IMR-90 (cell line): ENCODE measurements at regions not wholly inside any gene's neighbourhood (a gene's known extent, or its start where the extent isn't known, plus 50 kb on each side); places are given as distances from the start of the nearest gene placed in this dataset.

Source experiments
- ATAC-seq: fragments of 200-7000 bp; cut with Tn5 transposase; 2 replicates; pipeline ENCODE4 v1.9.1; 2020; ENCODE audit warnings: low read depth, mild to moderate bottlenecking, moderate library complexity
- BruUV-seq: library from RNA; stranded (reverse); fragments of 400-500 nt; replicated peaks from 2 replicates; lab custom pipeline; 2021; lab: Mats Ljungman, UMichigan
- CTCF ChIA-PET: fragments of 300-600 bp; formaldehyde crosslinking; extraction: SDS; loops from one replicate; lab custom pipeline; 2021; ENCODE audit warnings: antibody characterized with exemption; lab: Yijun Ruan, JAX
- POLR2A ChIA-PET: fragments of 300-600 bp; sonication (Branson Sonifier 250); formaldehyde crosslinking; loops from one replicate; lab custom pipeline; 2022; ENCODE audit warnings: antibody characterized with exemption; ENCODE audit not compliant: unreplicated experiment; lab: Charles Lee
- DNase-seq: peaks from one replicate; pipeline ENCODE4 v3.0.0; 2013
- H2AFZ ChIP-seq: replicated peaks from 2 replicates; pipeline ENCODE3; 2013; ENCODE audit warnings: low read length, mild to moderate bottlenecking; ENCODE audit not compliant: poor library complexity
- H2AK5ac ChIP-seq: 2 replicates; pipeline ENCODE4 v1.6.1; 2013; ENCODE audit warnings: low read depth, low read length, inconsistent platforms
- H2AK9ac ChIP-seq: replicated peaks from 2 replicates; pipeline ENCODE3; 2013; ENCODE audit warnings: mild to moderate bottlenecking, low read depth, low read length, moderate library complexity; ENCODE audit not compliant: poor library complexity
- H2BK120ac ChIP-seq: 2 replicates; pipeline ENCODE4 v1.6.1; 2013; ENCODE audit warnings: low read depth, low read length, inconsistent platforms
- H2BK15ac ChIP-seq: 3 replicates; pipeline ENCODE4 v1.6.1; 2013; ENCODE audit warnings: low read depth, low read length, inconsistent platforms
- H2BK20ac ChIP-seq: 2 replicates; pipeline ENCODE4 v1.6.1; 2013; ENCODE audit warnings: low read depth, mild to moderate bottlenecking, inconsistent platforms, low read length, moderate library complexity
- H2BK5ac ChIP-seq: 2 replicates; pipeline ENCODE4 v1.6.1; 2013; ENCODE audit warnings: mild to moderate bottlenecking, low read depth, low read length, inconsistent platforms; ENCODE audit not compliant: poor library complexity, severe bottlenecking
- H3K14ac ChIP-seq: replicated peaks from 2 replicates; pipeline ENCODE4 v1.6.1; 2013; ENCODE audit warnings: low read depth, low read length, inconsistent platforms
- H3K18ac ChIP-seq: 2 replicates; pipeline ENCODE4 v1.6.1; 2013; ENCODE audit warnings: low read depth, low read length, control low read depth
- H3K23ac ChIP-seq: 2 replicates; pipeline ENCODE4 v1.6.1; 2013; ENCODE audit warnings: low read depth, low read length, inconsistent platforms
- H3K27ac ChIP-seq: 2 replicates; pipeline ENCODE4 v1.5.1; 2013; ENCODE audit warnings: mild to moderate bottlenecking, control low read depth, low read length; ENCODE audit not compliant: insufficient read depth
- H3K27me3 ChIP-seq: 2 replicates; pipeline ENCODE4 v1.6.1; 2013; ENCODE audit warnings: low read length; ENCODE audit not compliant: control insufficient read depth, insufficient read depth
- H3K36me3 ChIP-seq: 2 replicates; pipeline ENCODE4 v1.6.1; 2013; ENCODE audit warnings: low read length, mixed read lengths; ENCODE audit not compliant: control insufficient read depth, insufficient read depth
- H3K4ac ChIP-seq: 2 replicates; pipeline ENCODE4 v1.6.1; 2013; ENCODE audit warnings: low read depth, low read length, inconsistent platforms
- H3K4me1 ChIP-seq: 2 replicates; pipeline ENCODE4 v1.6.1; 2013; ENCODE audit warnings: low read length, mixed read lengths; ENCODE audit not compliant: control insufficient read depth, insufficient read depth
- H3K4me2 ChIP-seq: 2 replicates; pipeline ENCODE4 v1.6.1; 2013; ENCODE audit warnings: low read depth, mild to moderate bottlenecking, control low read depth, low read length, moderate library complexity
- H3K4me3 ChIP-seq: 2 replicates; pipeline ENCODE4 v1.5.1; 2013; ENCODE audit warnings: low read depth, mild to moderate bottlenecking, control low read depth, low read length, moderate library complexity; ENCODE audit not compliant: insufficient read depth
- H3K56ac ChIP-seq: 2 replicates; pipeline ENCODE4 v1.6.1; 2013; ENCODE audit warnings: low read length, inconsistent platforms; ENCODE audit not compliant: insufficient read depth; ENCODE audit errors: extremely low read depth
- H3K79me1 ChIP-seq, 2 experiments: 2 replicates each; pipeline ENCODE4 v1.6.1; 2013; ENCODE audit warnings: low read length in 2 of 2, inconsistent platforms in 1 of 2, low read depth in 1 of 2
- H3K9ac ChIP-seq: 2 replicates; pipeline ENCODE4 v1.6.1; 2013; ENCODE audit warnings: low read depth, low read length, control low read depth
- H3K9me1 ChIP-seq: 2 replicates; pipeline ENCODE4 v1.6.1; 2013; ENCODE audit warnings: low read length, inconsistent platforms; ENCODE audit not compliant: insufficient read depth
- H3K9me3 ChIP-seq: 2 replicates; pipeline ENCODE4 v1.6.1; 2013; ENCODE audit warnings: low read length; ENCODE audit not compliant: control insufficient read depth, insufficient read depth
- H4K20me1 ChIP-seq: 2 replicates; pipeline ENCODE4 v1.6.1; 2013; ENCODE audit warnings: low read length, inconsistent platforms; ENCODE audit not compliant: insufficient read depth
- H4K5ac ChIP-seq: 2 replicates; pipeline ENCODE4 v1.6.1; 2013; ENCODE audit warnings: mild to moderate bottlenecking, low read depth, low read length, control low read depth
- H4K8ac ChIP-seq, 2 experiments: 2 replicates each; pipeline ENCODE4 v1.6.1; 2013; ENCODE audit warnings: low read depth in 2 of 2, low read length in 2 of 2, control low read depth in 1 of 2, inconsistent platforms in 1 of 2
- H4K91ac ChIP-seq: 2 replicates; pipeline ENCODE4 v1.6.1; 2013; ENCODE audit warnings: low read depth, low read length, inconsistent platforms; ENCODE audit not compliant: insufficient read depth
- BHLHE40 ChIP-seq: fragments of 150-350 bp; IDR thresholded peaks from 2 replicates; pipeline ENCODE4 v1.6.1; 2016; ENCODE audit warnings: mild to moderate bottlenecking, low read depth, low read length
- CEBPB ChIP-seq: IDR thresholded peaks from 2 replicates; pipeline ENCODE4 v1.6.1; 2012; ENCODE audit warnings: low read depth, low read length, improper control_type of control experiment
- CHD1 ChIP-seq: IDR thresholded peaks from 2 replicates; pipeline ENCODE4 v1.6.1; 2012; ENCODE audit warnings: low read depth, low read length, improper control_type of control experiment
- CTCF ChIP-seq: conservative IDR thresholded peaks from 2 replicates; pipeline ENCODE4 v1.5.1; 2012; ENCODE audit warnings: mild to moderate bottlenecking, low read depth, low read length, improper control_type of control experiment
- ELK1 ChIP-seq: fragments of 150-350 bp; IDR thresholded peaks from 2 replicates; pipeline ENCODE4 v1.6.1; 2016; ENCODE audit warnings: low read depth, mild to moderate bottlenecking, low read length, moderate library complexity, borderline replicate concordance
- FOS ChIP-seq: fragments of 150-350 bp; IDR thresholded peaks from 2 replicates; pipeline ENCODE4 v1.6.1; 2016; ENCODE audit warnings: low read depth, low read length
- MAFK ChIP-seq: IDR thresholded peaks from 2 replicates; pipeline ENCODE4 v1.6.1; 2012; ENCODE audit warnings: low read depth, low read length, improper control_type of control experiment
- MAZ ChIP-seq: IDR thresholded peaks from 2 replicates; pipeline ENCODE4 v1.6.1; 2012; ENCODE audit warnings: low read depth, mild to moderate bottlenecking, low read length, improper control_type of control experiment, moderate library complexity, borderline replicate concordance
- MXI1 ChIP-seq: IDR thresholded peaks from 2 replicates; pipeline ENCODE4 v1.6.1; 2012; ENCODE audit warnings: low read depth, mild to moderate bottlenecking, low read length, moderate library complexity, borderline replicate concordance
- NFE2L2 ChIP-seq: fragments of 150-350 bp; IDR thresholded peaks from 2 replicates; pipeline ENCODE4 v1.6.1; 2016; ENCODE audit warnings: low read depth, mild to moderate bottlenecking, low read length
- POLR2A ChIP-seq: IDR thresholded peaks from 2 replicates; pipeline ENCODE4 v1.6.1; 2012; ENCODE audit warnings: mild to moderate bottlenecking, low read depth, low read length
- RAD21 ChIP-seq: IDR thresholded peaks from 2 replicates; pipeline ENCODE4 v1.6.1; 2012; ENCODE audit warnings: low read length, improper control_type of control experiment
- RCOR1 ChIP-seq: IDR thresholded peaks from 2 replicates; pipeline ENCODE4 v1.6.1; 2012; ENCODE audit warnings: mild to moderate bottlenecking, low read length, improper control_type of control experiment; ENCODE audit not compliant: insufficient replicate concordance
- RFX5 ChIP-seq: IDR thresholded peaks from 2 replicates; pipeline ENCODE4 v1.8.0; 2012; ENCODE audit warnings: low read depth, mild to moderate bottlenecking, low read length, moderate library complexity
- SMC3 ChIP-seq: fragments of 150-350 bp; IDR thresholded peaks from 2 replicates; pipeline ENCODE4 v1.6.1; 2016; ENCODE audit warnings: low read depth, mild to moderate bottlenecking, antibody characterized with exemption, low read length, moderate library complexity
- USF2 ChIP-seq: fragments of 150-350 bp; IDR thresholded peaks from 2 replicates; pipeline ENCODE4 v1.6.1; 2017; ENCODE audit warnings: mild to moderate bottlenecking, antibody characterized with exemption, low read length, low read depth
- WGBS, 2 experiments: methylation state at CpG; one replicate each; pipeline versions ENCODE4 v1.1.5 to v1.1.7; 2013; ENCODE audit warnings: missing lambda C conversion rate in 2 of 2; ENCODE audit not compliant: insufficient read length in 1 of 2; ENCODE audit errors: extremely low coverage in 2 of 2; 5-methylcytosine and 5-hydroxymethylcytosine counted together
- dilution Hi-C: fragments of 300-500 bp; cut with HindIII; formaldehyde crosslinking; loops from one replicate; pipeline ENCODE4 v1.14.3; 2018; ENCODE audit warnings: low sequenced_read_pairs; ENCODE audit not compliant: unreplicated experiment
- in situ Hi-C: fragments of 300-500 bp; cut with MboI; formaldehyde crosslinking; loops from 3 replicates; pipeline ENCODE4 v1.14.3; 2019; ENCODE audit warnings: low sequenced_read_pairs, inconsistent platforms, mixed read lengths
- intact Hi-C: fragments of 100-400 bp; cut with micrococcal nuclease; formaldehyde crosslinking; loops from 2 replicates; pipeline ENCODE4 v1.10.0; 2022

GRCh38 chr11:116059919-116060318 is 555.7 kb upstream of the CADM1 start:
- Histone ChIP-seq H2AK9ac (peak overlapping the region; percentile 25), H2BK15ac (no peak overlapping the region), H2AFZ (no peak overlapping the region), H2BK5ac (no peak overlapping the region), H3K56ac (no peak overlapping the region), H2BK120ac (no peak overlapping the region), H3K9me1 (no peaks in the 10 kb centered on the region), H3K27ac (no peak overlapping the region), H4K8ac (no peak overlapping the region), H3K4me2 (no peak overlapping the region), H3K4ac (no peak overlapping the region), H3K23ac (no peak overlapping the region), H3K4me3 (no peak overlapping the region), H3K18ac (no peak overlapping the region), H3K9me3 (no peaks in the 10 kb centered on the region), H4K20me1 (no peaks in the 10 kb centered on the region), H3K14ac (no peak overlapping the region), H3K27me3 (no peaks in the 10 kb centered on the region; the same call in 1 of the 2 replicates), H3K9ac (no peak overlapping the region), H3K4me1 (no peaks in the 10 kb centered on the region), H2BK20ac (no peak overlapping the region), H3K36me3 (no peaks in the 10 kb centered on the region), H4K5ac (no peak overlapping the region), H2AK5ac (no peak overlapping the region), H4K91ac (no peak overlapping the region), H3K79me1 (no peaks in the 10 kb centered on the region)
- in situ Hi-C loops (no loop called here), dilution Hi-C loops (no loop called here), intact Hi-C loops (no loop called here)
- POLR2A ChIA-PET, result no interaction called here
- TF ChIP-seq MAZ, result no peak
- no peak for TF ChIP-seq CHD1
- no peak for TF ChIP-seq MXI1
- TF ChIP-seq BHLHE40, result no peak
- no peak for TF ChIP-seq CTCF
- no peak for TF ChIP-seq RCOR1
- TF ChIP-seq POLR2A, result no peak
- no peak for TF ChIP-seq SMC3
- TF ChIP-seq RAD21, result no peak
- no peak for TF ChIP-seq CEBPB
- no peak for TF ChIP-seq FOS
- no peak for TF ChIP-seq ELK1
- TF ChIP-seq RFX5, result no peak
- no peak for TF ChIP-seq NFE2L2
- TF ChIP-seq USF2, result no peak
- no peak for TF ChIP-seq MAFK
- BruUV-seq, result no TSS peak
- WGBS, 2 experiments, result 27% methylated on average over 2 of the region's 2 CpGs; no CpG with 5 or more reads in 1 of the 2 experiments
- DNase-seq (no peak), ATAC-seq (no peak)
- CTCF ChIA-PET, result no interaction called here
